ENCODE measurements at regions not wholly inside any gene's neighbourhood (a gene's known extent, or its start where the extent isn't known, plus 50 kb on each side); places are given as distances from the start of the nearest gene placed in this dataset.

GRCh38 chr7:1342090-1342640 is 109.5 kb downstream of the UNCX start:
- H3K4me3 Mint-ChIP-seq = no peak overlapping the region
- peaks cover 2% of the 10 kb centered on the region for H3K36me3 Mint-ChIP-seq
- no peaks in the 10 kb centered on the region for H3K4me1 Mint-ChIP-seq
- H3K27me3 Mint-ChIP-seq = peaks cover 16% of the 10 kb centered on the region
- no peak overlapping the region for H3K27ac Mint-ChIP-seq
- H3K9me3 Mint-ChIP-seq = peaks cover 11% of the 10 kb centered on the region

- Mint-ChIP-seq H3K27ac (no peak overlapping the region), H3K27me3 (peaks cover 12% of the 10 kb centered on the region), H3K36me3 (no peaks in the 10 kb centered on the region), H3K4me3 (no peak overlapping the region), H3K4me1 (no peaks in the 10 kb centered on the region), H3K9me3 (no peaks in the 10 kb centered on the region)
These were observed 110.9 kb downstream of the UNCX start for GRCh38 chr7:1343551-1343950.

GRCh38 chr7:1344421-1344820 is 111.7 kb downstream of the UNCX start:
- H3K4me3 Mint-ChIP-seq = no peak overlapping the region
- no peaks in the 10 kb centered on the region for H3K36me3 Mint-ChIP-seq
- H3K4me1 Mint-ChIP-seq = no peaks in the 10 kb centered on the region
- H3K9me3 Mint-ChIP-seq = no peaks in the 10 kb centered on the region
- no peak overlapping the region for H3K27ac Mint-ChIP-seq
- H3K27me3 Mint-ChIP-seq = peaks cover 8% of the 10 kb centered on the region

- H3K4me3 Mint-ChIP-seq = no peak overlapping the region
- H3K9me3 Mint-ChIP-seq = no peaks in the 10 kb centered on the region
- no peak overlapping the region for H3K27ac Mint-ChIP-seq
- H3K36me3 Mint-ChIP-seq = no peaks in the 10 kb centered on the region
- H3K4me1 Mint-ChIP-seq = no peaks in the 10 kb centered on the region
- peaks cover 5% of the 10 kb centered on the region for H3K27me3 Mint-ChIP-seq
These were observed 112.5 kb downstream of the UNCX start for GRCh38 chr7:1344981-1345701.

- Mint-ChIP-seq H3K27ac (no peak overlapping the region), H3K27me3 (peaks cover 5% of the 10 kb centered on the region), H3K9me3 (no peaks in the 10 kb centered on the region), H3K4me1 (no peaks in the 10 kb centered on the region), H3K4me3 (no peak overlapping the region), H3K36me3 (no peaks in the 10 kb centered on the region)
These were observed 113.2 kb downstream of the MICALL2 start for GRCh38 chr7:1345796-1346755.

GRCh38 chr7:1346851-1347250 is 112.4 kb downstream of the MICALL2 start:
- H3K27me3 Mint-ChIP-seq = peaks cover 5% of the 10 kb centered on the region
- no peak overlapping the region for H3K27ac Mint-ChIP-seq
- H3K4me1 Mint-ChIP-seq = no peaks in the 10 kb centered on the region
- H3K36me3 Mint-ChIP-seq = no peaks in the 10 kb centered on the region
- no peak overlapping the region for H3K4me3 Mint-ChIP-seq
- no peaks in the 10 kb centered on the region for H3K9me3 Mint-ChIP-seq

- Mint-ChIP-seq H3K4me1 (no peaks in the 10 kb centered on the region), H3K4me3 (no peak overlapping the region), H3K36me3 (no peaks in the 10 kb centered on the region), H3K27ac (no peak overlapping the region), H3K27me3 (peaks cover 5% of the 10 kb centered on the region), H3K9me3 (no peaks in the 10 kb centered on the region)
These were observed 111.0 kb downstream of the MICALL2 start for GRCh38 chr7:1348096-1348822.

GRCh38 chr7:1348823-1349335 is 110.4 kb downstream of the MICALL2 start:
- peaks cover 5% of the 10 kb centered on the region for H3K27me3 Mint-ChIP-seq
- H3K9me3 Mint-ChIP-seq = no peaks in the 10 kb centered on the region
- no peak overlapping the region for H3K27ac Mint-ChIP-seq
- H3K4me3 Mint-ChIP-seq = no peak overlapping the region
- no peaks in the 10 kb centered on the region for H3K4me1 Mint-ChIP-seq
- H3K36me3 Mint-ChIP-seq = no peaks in the 10 kb centered on the region

GRCh38 chr7:1349351-1349761 is 109.9 kb downstream of the MICALL2 start:
- no peaks in the 10 kb centered on the region for H3K9me3 Mint-ChIP-seq
- no peaks in the 10 kb centered on the region for H3K4me1 Mint-ChIP-seq
- H3K4me3 Mint-ChIP-seq = no peak overlapping the region
- H3K36me3 Mint-ChIP-seq = no peaks in the 10 kb centered on the region
- no peak overlapping the region for H3K27ac Mint-ChIP-seq
- H3K27me3 Mint-ChIP-seq = peaks cover 7% of the 10 kb centered on the region

GRCh38 chr7:1351881-1352625 is 107.2 kb downstream of the MICALL2 start:
- Mint-ChIP-seq H3K27ac (no peak overlapping the region), H3K4me1 (no peaks in the 10 kb centered on the region), H3K36me3 (no peaks in the 10 kb centered on the region), H3K4me3 (no peak overlapping the region), H3K27me3 (peaks cover 7% of the 10 kb centered on the region), H3K9me3 (no peaks in the 10 kb centered on the region)

GRCh38 chr7:1352656-1353271 is 106.5 kb downstream of the MICALL2 start:
- Mint-ChIP-seq H3K9me3 (no peaks in the 10 kb centered on the region), H3K36me3 (no peaks in the 10 kb centered on the region), H3K27ac (no peak overlapping the region), H3K4me1 (no peaks in the 10 kb centered on the region), H3K4me3 (no peak overlapping the region), H3K27me3 (peaks cover 7% of the 10 kb centered on the region)

- Mint-ChIP-seq H3K9me3 (no peaks in the 10 kb centered on the region), H3K4me1 (no peaks in the 10 kb centered on the region), H3K36me3 (no peaks in the 10 kb centered on the region), H3K27ac (no peak overlapping the region), H3K27me3 (peaks cover 5% of the 10 kb centered on the region), H3K4me3 (no peak overlapping the region)
These were observed 104.4 kb downstream of the MICALL2 start for GRCh38 chr7:1354661-1355567.

- no peak overlapping the region for H3K27ac Mint-ChIP-seq
- H3K4me3 Mint-ChIP-seq = no peak overlapping the region
- no peaks in the 10 kb centered on the region for H3K4me1 Mint-ChIP-seq
- H3K27me3 Mint-ChIP-seq = peaks cover 5% of the 10 kb centered on the region
- no peaks in the 10 kb centered on the region for H3K36me3 Mint-ChIP-seq
- no peaks in the 10 kb centered on the region for H3K9me3 Mint-ChIP-seq
These were observed 103.5 kb downstream of the MICALL2 start for GRCh38 chr7:1355568-1356340.
